Suprapubic skin (tissue), 4 donors: ENCODE measurements at regions not wholly inside any gene's neighbourhood (a gene's known extent, or its start where the extent isn't known, plus 50 kb on each side); places are given as distances from the start of the nearest gene placed in this dataset.

Experiments
- CTCF ChIP-seq, 2 donors: fragments of 200-600 bp in 1 of 2; fragments of 450-650 bp in 1 of 2; sonication (generic) in 1 of 2; IDR thresholded peaks; one replicate each; pipeline ENCODE4 v1.5.1; 2016 to 2019; ENCODE audit warnings: antibody characterized with exemption in 2 of 2, mild to moderate bottlenecking in 1 of 2, moderate library complexity in 1 of 2
- EP300 ChIP-seq: sonication (generic); formaldehyde crosslinking; IDR thresholded peaks from one replicate; pipeline ENCODE4 v1.6.1; 2017; ENCODE audit warnings: antibody characterized with exemption
- POLR2A ChIP-seq, 2 donors: fragments of 450-650 bp; IDR thresholded peaks; one replicate each; pipeline ENCODE4 v1.6.1; 2017; ENCODE audit warnings: antibody characterized with exemption in 2 of 2, mild to moderate bottlenecking in 2 of 2, moderate library complexity in 2 of 2
- POLR2AphosphoS5 ChIP-seq, 3 donors: sonication (generic); formaldehyde crosslinking; IDR thresholded peaks; one replicate each; pipeline ENCODE4 v1.6.1; 2017; ENCODE audit warnings: antibody characterized with exemption in 3 of 3

- TF ChIP-seq CTCF (IDR thresholded peaks at IDR 0.05): no peak
- TF ChIP-seq POLR2AphosphoS5 (IDR thresholded peaks at IDR 0.05): no peak
- no peak for TF ChIP-seq POLR2A (IDR thresholded peaks at IDR 0.05)
- TF ChIP-seq EP300: no peak
These were observed 491.7 kb upstream of the AGTR1 start for GRCh38 chr3:148205977-148206376.
